HG03432 (cell line): ENCODE measurements at regions not wholly inside any gene's neighbourhood (a gene's known extent, or its start where the extent isn't known, plus 50 kb on each side); places are given as distances from the start of the nearest gene placed in this dataset.
"Not testable (repeated sequence)": the region's sequence is repeated elsewhere in the genome, so short reads cannot be mapped to it uniquely, and the experiment has no call there.

Experiments
- ATAC-seq: cut with Tn5 transposase; IDR thresholded peaks from one replicate; pipeline ENCODE4 v1.9.1; 2021; ENCODE audit warnings: mild to moderate bottlenecking, moderate library complexity; ENCODE audit not compliant: unreplicated experiment

DNA sequence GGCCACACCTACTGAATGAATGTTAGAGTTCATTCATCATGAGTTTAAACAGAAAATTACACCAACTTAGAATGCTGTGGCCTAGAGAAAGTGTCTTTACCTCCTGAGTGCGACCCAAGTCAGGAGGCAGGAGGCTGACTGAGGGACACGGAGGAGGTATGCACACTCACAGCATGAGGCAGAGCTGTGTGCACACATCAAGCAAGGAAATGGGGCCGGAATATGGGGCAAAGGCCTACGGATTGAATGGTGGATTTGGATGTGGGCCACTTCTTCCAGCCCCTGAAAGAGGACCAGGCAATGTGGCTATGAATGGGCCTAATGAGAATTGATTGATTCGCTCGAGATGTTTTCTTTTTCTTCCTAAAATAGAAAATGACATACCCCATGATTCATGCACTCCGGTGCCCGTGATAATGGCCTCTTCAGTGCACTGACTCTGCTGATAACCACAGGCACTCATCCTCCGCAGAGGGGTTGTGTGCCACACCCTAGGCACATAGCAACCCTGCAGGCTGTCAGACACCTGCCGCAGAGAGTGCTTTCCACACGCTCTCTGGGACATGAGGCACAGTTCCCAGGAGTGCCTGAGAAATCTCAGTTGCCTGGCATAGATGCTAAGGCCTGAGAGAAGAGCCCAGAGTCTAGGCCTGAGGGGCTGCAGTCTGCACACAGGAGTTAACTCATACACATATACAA, 155.5 kb downstream of the GLUL start:
- no peak for ATAC-seq

DNA sequence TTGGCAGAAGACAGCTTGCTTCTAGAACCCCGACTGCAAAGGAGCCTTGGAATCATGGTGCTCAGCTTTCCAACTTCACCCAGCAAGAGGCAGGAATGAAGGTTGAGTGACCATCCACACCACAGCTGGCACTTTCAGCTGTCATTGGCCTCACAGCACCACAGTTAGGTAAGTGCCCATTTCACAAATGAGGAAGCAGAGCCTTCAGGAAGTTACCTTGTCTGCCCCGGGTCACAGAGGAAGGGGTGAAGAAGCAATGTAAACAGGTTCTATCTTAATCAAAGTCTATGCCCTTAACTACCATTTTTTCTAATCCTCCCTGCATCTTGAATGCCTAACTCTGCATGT, 156.0 kb downstream of the GLUL start:
- ATAC-seq, result no peak

DNA sequence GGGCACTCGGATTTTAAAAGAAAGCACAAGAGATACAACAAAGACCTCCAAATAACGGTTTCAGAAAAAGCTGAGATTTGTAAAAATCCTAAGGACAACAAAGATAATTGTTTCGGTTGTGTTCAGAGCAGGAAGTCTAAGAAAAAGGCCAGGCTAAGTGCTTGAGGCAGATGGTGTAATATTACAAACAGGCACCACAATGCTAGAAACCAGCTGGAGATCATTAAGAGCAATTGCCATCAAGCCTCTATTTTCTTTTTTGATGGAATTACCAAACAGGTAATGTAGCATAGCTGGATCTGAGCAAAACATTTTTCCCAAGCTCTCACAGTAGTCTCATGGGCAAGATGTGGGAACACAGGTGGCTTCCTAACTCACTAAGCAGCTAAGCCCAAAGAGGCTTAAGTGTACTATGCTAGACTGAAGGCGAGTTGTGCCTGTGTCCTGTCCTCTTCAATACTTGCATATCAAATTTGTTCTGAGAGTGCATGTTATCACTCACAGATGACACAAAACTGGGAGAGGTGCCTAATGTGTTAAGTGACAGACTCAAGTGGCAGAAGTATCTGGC, 161.6 kb downstream of the GLUL start:
- ATAC-seq, result no peak

DNA sequence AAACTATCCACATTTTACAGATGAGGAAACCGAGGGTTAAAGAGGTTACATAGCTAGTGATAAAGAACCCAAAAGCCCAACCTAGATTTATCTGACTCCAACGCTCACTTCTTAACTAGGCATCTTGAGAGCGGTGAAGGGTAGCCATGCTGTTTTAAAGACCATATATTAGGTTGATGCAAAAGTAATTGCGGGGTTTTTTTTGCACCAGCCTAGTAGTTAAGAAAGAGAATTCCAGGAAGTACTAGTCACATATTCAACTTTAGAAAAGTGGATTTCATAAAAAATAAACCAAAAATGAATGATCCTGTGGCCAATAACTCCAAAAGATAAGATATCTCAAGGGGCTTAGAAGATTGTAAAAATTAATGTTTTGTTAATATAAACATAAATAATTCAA, 162.1 kb downstream of the GLUL start:
- ATAC-seq, result no peak

GRCh38 chr1:182227864-182228547, 163.6 kb downstream of the GLUL start:
- ATAC-seq, result no peak

- ATAC-seq, result no peak
These were observed 165.0 kb downstream of the GLUL start for GRCh38 chr1:182226618-182227017.

DNA sequence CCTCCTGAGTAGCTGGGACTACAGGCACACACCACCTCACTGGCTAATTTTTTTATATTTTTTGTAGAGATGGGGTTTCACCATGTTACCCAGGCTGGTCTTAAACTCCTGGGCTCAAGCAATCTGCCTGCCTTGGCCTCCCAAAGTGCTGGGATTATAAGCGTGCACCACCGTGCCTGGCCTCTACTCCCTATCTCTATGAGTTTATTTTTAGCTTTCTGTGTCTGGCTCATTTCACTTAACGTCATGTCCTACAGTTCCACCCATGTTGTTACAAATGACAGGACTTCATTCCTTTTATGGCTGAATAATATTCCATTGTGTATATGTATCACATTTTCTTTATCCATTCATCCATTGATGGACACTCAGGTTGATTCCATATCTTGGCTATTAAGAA, 164.2 kb upstream of the ZNF648 start:
- not testable (repeated sequence) for ATAC-seq

GRCh38 chr1:182221990-182222389, 160.5 kb upstream of the ZNF648 start:
- not testable (repeated sequence) for ATAC-seq

DNA sequence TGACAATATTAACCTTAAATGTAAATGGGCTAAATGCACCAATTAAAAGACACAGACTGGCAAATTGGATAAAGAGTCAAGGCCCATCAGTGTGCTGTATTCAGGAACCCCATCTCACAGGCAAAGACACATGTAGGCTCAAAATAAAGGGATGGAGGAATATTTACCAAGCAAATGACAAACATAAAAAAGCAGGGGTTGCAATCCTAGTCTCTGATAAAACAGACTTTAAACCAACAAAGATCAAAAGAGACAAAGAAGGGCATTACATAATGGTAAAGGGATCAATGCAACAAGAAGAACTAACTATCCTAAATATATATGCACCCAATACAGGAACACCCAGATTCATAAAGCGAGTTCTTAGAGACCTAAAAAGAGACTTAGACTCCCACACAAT, 159.9 kb upstream of the ZNF648 start:
- not testable (repeated sequence) for ATAC-seq

DNA sequence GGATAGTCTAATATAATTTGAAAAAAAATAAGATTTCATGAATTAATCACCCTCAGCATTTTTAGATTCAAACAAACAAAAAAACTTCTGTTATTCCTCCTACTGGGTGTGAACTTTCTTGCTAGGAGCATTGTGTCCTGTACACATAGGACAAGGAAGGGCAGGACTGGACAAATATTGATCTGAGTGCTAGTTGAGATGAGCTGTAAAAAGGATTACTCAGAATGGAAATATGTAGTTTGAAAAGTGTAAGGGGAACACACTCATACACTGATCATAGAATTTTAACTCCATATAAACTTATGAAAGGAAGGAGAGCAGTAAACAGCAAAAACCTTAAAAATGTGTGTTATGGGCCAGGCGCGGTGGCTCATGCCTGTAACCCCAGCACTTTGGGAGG, 156.5 kb upstream of the ZNF648 start:
- ATAC-seq, result no peak

GRCh38 chr1:182217071-182217470, 155.6 kb upstream of the ZNF648 start:
- no peak for ATAC-seq

DNA sequence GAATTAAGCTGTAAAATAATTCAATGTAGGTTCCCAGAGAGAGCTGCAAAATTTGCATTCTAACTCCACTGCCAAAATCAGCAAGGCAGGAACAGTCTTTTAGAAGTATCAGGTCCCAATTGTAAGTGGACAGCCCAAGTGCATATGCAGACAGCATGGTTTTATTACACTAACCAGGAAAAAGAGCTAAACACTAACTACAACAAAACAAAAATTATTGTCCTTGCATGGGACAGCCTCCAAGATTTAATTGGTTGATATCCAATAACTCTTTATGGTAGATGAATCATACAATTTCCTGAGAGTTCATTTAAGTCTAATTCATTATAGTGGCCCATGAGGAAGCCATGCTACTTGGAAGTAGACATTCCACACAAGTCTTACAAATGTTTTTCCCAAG, 154.3 kb upstream of the ZNF648 start:
- no peak for ATAC-seq

DNA sequence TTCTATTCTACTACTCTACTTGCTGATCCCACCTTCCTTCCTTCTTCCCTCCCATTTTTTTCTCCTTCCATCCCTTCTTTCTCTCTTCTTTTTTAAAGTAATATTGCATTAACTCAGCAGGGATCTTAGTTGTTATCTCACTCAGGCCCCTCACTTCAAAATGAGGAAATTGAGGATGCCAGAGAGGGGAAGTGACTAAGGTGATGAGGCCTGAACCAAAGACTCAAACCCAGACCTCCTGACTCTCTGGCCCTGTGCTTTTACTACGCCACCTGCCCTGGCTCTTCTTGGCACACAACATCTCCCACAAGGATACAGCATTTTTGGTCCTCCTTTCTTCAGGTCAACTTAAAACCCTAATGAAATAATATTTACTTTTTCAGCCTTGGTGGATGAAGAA, 151.7 kb upstream of the ZNF648 start:
- ATAC-seq, result no peak

DNA sequence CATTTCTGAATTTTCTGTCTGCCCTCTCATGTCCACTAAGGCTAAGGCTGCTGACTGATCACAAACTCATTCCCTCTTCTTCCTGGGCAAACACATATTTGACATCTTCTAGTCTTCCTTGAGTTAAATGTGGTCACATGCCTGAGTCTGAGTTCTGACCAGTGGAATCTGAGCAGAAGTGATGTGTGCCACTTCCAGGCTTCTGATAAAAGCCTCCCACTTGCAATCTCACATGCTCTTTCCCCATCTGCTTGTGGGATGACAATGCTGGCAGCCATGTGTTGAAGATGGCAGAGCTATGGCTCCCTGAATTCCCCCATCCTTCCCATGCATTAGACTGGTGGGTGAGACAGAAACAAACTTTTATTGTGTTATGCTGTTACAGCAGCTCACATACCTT, 149.9 kb upstream of the ZNF648 start:
- ATAC-seq, result no peak

- ATAC-seq, result no peak
These were observed 148.9 kb upstream of the ZNF648 start for GRCh38 chr1:182210417-182210816.

- no peak for ATAC-seq
These were observed 145.8 kb upstream of the ZNF648 start for GRCh38 chr1:182207300-182207699.

GRCh38 chr1:182206626-182207239, 145.2 kb upstream of the ZNF648 start:
- ATAC-seq, result no peak

DNA sequence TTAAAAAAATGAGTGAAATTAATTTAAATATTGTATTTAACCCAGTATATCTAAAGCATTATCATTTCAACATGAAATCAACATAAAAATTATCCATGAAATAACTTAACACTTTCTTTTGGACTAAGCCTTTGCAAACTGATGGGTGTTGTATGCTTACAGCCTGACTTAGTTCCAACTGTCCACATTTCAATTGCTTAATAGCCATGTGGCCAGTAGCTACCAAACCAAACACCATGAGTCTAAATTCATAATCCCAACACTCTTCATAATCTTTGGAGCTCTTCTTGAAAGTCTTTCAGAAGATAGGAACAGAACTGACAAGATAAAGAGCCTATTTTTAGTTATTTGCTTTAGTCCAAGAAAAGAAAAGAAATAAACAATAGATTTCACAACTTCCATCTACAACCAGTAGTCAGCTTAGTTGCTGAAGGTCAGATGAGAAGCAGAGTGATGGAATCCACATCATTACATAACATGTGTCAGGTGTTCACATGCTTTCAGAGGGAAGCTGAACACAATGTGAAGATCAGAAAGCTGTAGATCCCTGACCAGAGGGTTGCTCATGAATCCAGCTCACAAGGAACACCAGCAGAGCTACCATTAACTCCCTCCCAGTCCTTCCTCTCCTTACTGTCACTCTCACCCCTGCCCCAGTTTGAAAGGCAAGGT, 144.0 kb upstream of the ZNF648 start:
- no peak for ATAC-seq

- ATAC-seq, result no peak
These were observed 141.8 kb upstream of the ZNF648 start for GRCh38 chr1:182203191-182203875.

DNA sequence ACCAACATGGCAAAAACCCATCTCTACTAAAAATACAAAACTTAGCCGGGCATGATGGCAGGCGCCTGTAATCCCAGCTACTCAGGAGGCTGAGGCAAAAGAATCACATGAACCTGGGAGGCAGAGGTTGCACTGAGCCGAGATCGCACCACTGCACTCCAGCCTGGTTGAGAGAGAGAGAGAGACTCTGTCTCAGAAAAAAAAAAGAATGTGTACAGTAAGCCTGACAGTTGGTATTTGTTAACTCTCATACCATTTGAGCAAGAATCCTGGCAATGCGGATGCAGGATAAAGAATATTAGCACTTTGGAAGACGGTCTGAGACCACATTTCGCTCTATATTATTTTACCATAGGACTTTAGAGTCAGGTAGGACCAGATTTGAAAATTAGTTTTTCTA, 140.0 kb upstream of the ZNF648 start:
- not testable (repeated sequence) for ATAC-seq
